ENCODE measurements at regions not wholly inside any gene's neighbourhood (a gene's known extent, or its start where the extent isn't known, plus 50 kb on each side); places are given as distances from the start of the nearest gene placed in this dataset.

DNA sequence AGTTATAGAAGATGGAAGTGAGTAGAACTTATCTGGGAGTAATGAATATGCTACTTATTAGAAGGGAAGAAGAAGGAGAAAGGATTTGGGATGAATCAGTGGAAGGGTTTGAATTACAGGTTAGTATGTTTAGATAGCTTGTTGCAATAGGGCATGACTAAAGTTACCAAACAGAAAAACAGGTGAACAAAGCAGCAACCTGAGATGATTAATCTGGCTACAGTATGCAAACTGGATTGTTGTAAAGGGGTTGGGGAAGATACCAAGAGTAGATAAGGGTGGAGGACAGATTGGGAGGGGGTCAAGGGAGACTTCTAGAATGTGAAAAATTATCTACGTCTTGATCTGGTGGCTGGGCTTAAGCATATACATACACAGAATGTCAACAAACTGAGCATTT lies 73.4 kb upstream of the CLEC14A start:
- no peak for DNase-seq

DNA sequence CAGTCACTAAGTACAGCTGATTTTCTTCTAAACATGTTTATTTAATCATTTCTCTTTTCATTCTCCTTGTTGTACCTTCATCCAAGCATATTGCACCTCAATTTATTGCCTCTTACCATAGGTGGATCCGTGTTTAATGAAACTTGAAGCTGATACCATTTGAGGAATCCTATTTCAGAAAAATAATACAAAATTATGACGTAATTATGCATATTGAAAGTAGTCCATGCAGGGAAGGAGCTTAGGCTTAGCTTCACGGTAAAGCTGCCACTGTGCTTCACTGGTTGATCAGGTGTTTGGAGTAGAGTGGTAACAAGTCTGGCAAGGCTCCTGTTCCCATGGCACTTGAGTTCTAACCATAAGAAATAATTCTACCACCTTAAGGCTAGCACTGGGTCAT lies 61.0 kb upstream of the CLEC14A start:
- DNase-seq, result no peak

DNA sequence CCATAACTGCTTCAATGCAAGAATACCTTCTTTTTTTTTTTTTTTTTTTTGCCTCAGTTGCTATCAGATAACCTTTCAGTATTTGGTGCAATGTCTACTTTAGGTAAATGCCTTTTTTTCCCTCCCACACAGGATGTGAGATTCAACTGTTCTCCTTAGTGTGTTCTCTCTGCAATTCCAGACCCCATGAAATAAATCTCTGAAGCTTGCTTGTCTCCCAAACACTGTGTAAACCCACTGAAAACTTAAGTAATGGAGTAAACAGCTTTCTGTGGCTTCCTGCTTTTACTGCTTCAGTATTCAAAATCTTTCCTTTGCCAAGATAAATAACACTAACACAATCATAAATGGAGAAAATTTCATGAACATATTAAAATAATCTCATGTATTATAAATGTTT lies 55.8 kb upstream of the CLEC14A start:
- DNase-seq, result no peak

DNA sequence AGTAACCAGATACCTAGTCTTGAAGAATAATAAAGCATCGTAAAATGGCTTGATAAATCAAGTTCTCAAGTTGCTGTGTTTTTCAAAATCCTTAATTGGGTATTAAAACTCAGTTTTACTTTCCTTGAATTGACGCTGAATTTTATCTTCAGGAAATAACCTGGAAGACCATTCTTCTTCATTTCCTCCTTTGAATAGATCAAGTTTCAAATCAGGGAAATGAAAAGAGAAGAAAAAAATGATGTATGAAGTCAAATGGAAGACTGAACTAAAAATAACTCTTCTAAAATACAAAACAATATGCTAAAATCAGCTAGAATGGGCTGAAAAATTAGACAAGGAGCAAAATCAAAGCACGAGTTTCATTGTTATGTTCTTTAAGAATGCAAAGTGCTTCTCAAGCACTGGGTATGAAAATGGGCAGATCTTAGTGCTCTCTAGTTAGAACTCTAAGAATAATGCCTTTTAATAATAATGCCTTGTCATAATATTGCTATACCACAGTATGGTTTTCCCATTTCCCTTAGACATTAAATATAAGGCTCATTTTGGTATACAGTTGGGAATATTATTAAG lies 54.6 kb upstream of the CLEC14A start:
- no peak for DNase-seq

DNA sequence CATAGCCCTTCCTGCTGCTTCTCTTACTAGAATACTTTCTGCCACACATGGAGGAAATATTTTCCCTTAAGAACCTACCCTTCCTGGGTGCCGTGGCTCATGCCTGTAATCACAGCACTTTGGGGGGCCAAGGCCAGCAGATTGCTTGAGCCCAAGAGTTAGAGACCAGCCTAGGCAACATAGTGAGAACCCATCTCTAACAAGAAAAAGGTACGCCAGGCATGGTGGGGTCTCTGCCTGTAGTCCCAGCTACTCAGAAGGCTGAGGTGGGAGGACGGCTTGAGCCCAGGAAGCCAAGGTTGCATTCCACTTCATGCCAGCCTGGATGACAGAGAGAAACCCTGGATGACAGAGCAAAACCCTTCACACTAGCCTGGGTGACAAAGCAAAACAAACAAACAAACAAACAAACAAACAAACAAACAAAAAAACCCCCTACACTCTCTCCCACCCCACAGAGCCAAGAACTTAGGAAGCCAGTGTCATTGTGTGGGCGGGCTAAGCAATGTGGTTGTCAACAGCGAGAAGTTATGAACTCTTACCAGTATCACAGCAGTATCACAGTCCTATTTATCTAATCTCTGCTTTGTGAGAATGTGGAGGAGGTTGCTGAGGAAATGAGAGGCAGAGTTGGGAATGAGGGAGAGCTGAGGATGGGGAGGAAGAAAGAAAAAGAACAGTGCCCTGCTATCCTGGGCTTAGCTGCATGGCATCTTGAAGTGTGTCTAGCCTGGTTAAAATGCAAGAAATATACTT lies 53.8 kb upstream of the CLEC14A start:
- DNase-seq, result no peak
